NK-92 treated with Interleukin-12 subunit alpha and Interleukin-12 subunit beta, amount 100 ng/mL, for 24 hours (cell line): ENCODE measurements at regions not wholly inside any gene's neighbourhood (a gene's known extent, or its start where the extent isn't known, plus 50 kb on each side); places are given as distances from the start of the nearest gene placed in this dataset.

ENCODE experiments used
- DNase-seq: peaks from one replicate; lab custom pipeline; 2025; lab: John Stamatoyannopoulos, UW

DNA sequence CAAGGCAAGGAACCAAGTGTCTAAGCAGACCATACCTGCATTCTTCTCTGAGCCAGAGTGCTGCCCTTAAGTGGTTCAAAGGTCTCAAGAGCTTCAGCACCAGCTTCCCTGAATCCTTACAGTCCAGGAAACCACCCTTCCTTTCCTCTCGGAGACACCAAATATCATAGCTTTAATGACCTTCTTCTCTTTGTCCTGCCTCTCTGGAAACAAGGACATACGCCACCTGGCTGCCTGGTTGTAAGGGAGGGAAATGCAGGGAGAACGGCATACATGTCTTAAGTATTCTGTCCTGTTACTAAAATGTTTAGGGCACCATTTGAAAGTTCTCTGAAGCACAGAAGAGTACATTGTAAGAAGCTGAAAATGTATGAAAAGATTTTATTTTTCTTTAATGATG is 155.6 kb upstream of the ARRDC4 start:
- DNase-seq: no peak

GRCh38 chr15:97806766-97807165 is 153.7 kb upstream of the ARRDC4 start:
- DNase-seq: no peak

DNA sequence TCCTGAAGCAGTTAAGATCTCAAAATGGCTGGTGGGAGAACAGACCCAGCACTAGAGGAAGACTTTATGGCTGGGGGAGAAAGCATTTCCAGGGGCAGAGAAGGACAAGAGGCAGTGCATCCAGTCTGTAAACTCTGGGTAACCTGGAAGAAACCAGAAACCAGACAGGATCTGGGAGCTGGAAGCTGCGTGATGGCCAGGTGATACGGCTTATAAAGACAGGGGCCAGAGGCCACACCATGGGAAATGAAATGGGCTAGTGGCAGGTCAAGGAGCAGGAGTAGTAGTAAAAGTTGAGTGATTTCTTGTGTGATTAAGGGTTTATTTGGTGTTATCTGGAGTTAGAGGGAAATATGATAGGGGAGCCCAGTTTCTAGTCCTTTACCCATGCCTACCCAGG is 144.7 kb upstream of the ARRDC4 start:
- DNase-seq: no peak

GRCh38 chr15:97817276-97817890 is 143.1 kb upstream of the ARRDC4 start:
- DNase-seq: no peak

DNA sequence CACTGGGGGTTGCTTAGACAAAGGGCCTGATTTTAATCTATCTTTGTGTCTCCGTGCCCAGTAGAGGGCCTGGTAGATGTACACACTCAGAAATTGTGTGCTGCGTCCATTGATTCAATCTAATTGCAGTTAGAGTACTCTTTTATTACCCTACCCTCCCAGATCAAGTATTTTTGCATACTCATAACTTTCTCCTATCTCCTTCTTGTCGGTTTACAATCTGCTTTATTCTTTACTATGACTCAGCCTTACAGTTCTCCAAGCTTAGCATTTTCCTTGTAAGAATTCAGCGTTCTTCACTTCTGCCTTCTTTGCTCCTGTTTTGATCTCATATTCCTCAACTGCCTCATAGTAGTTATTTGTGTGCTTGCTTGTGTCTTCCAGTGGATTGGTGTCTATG is 124.5 kb upstream of the ARRDC4 start:
- DNase-seq: no peak

GRCh38 chr15:97837896-97838295 is 122.6 kb upstream of the ARRDC4 start:
- no peak for DNase-seq

DNA sequence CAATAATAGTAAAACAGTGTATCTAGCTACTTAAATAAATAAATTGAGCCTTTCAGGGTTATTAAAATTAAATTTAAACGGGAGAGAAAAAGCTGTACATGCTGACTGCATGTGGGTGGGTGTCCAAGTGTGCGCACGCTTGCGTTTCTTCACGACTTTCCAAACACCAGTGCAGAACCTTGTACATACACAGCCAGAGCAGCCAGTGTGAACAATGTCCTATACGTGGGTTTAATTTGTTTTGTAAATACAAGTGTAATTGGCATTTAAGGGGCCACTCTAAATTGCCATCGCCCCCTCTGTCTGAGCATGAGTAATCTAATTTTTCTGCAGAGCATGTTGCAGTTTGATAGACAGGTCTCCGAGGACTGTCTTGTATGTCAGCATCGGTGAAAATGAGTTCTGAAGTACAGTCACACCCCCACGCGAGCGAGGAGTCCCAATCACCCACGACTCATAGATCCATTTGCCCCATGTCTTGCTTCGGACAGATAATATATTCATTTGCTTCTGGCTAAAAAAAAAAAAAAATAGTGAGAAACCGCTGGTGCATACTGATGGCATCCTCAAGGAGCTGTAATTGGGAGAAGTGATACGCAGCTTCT is 121.8 kb upstream of the ARRDC4 start:
- DNase-seq: no peak

- no peak for DNase-seq
Observed at GRCh38 chr15:97840501-97840900, 120.0 kb upstream of the ARRDC4 start.

DNA sequence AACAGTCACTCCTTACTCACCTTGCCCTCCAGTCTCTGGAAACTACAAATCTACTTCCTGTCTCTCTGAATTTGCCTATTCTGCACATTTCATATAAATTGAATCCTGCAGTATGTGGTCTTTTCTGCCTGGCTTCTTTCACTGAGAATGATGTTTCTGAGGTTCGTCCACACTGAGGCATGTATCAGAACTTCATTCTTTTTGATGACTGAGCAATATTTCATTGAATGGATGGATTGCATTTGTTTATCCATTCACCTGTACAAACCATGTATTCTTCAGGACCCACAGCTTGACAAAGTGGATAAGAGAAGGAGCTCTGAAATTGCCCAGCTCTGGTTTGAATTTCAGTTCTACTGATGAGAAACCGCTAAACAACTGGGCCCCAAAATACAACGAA is 118.9 kb upstream of the ARRDC4 start:
- DNase-seq: no peak

GRCh38 chr15:97849183-97849582 is 111.3 kb upstream of the ARRDC4 start:
- DNase-seq: no peak

DNA sequence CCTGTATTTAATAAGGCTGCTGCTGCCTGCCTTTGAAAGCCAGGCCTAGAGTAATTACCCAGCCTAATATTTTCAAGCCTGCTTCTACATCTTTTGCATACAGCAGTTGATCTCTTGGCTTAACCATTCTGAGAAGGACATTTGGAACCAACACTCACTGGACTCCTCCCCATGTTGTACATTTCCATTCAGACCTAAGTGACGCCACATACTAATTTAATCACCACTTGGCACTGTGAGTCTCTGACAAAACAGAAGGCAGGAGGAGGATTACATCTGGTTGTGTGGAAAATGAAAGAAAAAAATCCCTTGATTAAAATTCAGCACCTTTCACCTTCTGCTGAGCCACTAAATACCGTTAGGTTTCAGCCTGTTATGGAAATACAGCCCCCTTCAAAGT is 102.2 kb upstream of the ARRDC4 start:
- no peak for DNase-seq

DNA sequence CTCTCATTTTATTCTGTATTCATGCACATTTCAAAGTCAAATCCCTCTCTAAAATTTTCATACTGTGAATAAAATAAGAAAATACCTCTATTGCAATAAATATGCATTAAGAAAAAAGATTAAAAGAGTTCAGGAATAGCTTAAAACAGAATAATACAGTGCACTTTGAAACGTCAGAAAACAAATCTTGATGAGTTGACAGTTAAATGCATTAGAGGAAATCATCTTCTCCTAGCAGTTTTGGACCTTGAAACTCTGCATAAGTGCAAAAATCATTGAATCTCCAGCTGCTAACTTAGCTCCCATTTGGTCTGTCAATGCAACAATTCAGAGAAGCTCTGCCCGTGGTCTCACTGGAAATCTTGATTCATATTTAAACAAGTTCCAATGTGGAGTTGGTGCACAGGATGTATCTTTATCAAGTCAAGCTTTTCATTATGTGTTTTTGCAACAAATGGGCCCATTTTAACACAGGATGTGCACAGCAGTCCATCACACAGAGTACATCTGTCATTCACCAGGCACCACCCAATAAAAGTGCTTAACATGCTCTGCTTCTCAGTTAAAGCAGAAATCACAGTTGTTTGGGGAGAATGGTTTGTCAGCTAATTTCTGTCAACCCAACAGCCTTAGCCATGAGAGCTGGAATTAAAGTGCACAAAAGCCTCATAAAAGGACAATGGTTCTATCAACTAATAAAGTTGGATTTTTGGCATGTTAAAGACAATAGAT is 98.8 kb upstream of the ARRDC4 start:
- DNase-seq: no peak

DNA sequence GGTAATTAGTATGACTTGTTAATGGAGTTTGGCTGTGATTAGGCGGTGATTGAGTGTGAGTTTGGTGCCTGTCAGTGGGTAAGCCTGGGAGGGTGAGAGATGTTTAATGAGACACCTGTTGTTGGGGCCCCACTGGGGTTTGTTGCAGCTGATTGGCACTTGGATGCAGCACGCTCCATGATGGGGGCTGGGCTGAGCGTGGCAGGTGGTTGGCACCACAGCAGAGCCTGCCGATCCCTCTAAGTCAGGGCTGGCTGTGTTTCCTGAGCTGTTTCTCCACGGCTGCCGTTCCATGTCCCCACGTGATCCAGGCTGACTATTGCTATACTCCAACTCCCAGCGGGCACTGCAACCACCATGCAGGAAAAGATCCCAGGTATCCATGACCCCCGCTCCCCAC is 93.5 kb upstream of the ARRDC4 start:
- no peak for DNase-seq

GRCh38 chr15:97867870-97868269 is 92.6 kb upstream of the ARRDC4 start:
- DNase-seq: no peak

GRCh38 chr15:97868981-97869380 is 91.5 kb upstream of the ARRDC4 start:
- DNase-seq: no peak

DNA sequence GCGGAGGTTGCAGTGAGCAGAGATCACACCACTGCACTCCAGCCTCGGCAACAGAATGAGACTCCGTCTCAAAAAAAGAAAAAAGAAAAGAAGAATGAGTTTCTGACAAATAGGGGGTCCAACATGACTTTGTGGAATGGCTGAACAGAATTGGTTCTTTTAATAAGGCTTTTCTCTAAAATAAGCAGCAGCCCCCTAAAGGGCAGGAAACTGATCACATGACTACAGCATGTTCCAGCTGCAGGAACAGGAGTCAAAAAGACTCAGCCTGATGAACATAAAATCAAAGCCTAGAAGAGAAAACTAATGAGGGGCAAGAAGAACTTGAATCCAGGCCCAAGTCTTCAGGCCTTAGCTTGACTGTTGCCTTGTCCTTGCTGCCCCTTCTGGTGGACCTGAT is 89.7 kb upstream of the ARRDC4 start:
- DNase-seq: no peak

DNA sequence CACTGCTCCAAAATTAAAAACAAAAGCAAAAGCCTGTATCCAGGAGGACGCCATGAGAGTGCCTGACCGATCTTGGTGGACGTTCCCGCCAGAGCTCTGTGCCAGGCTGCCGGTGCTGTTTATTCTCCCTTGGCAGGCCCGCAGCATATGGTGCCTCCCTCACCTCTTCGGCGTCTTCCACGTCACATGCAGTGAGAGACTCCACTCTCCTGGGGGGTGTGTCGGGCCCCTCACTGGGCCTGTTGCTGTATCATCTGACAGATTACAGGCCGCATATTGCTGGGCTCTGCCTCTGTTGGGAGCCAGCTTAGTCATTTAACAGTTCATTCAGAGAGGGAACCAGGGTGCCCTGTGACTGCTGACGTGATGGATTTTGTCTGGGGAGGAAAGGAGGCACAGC is 86.4 kb upstream of the ARRDC4 start:
- DNase-seq: no peak

DNA sequence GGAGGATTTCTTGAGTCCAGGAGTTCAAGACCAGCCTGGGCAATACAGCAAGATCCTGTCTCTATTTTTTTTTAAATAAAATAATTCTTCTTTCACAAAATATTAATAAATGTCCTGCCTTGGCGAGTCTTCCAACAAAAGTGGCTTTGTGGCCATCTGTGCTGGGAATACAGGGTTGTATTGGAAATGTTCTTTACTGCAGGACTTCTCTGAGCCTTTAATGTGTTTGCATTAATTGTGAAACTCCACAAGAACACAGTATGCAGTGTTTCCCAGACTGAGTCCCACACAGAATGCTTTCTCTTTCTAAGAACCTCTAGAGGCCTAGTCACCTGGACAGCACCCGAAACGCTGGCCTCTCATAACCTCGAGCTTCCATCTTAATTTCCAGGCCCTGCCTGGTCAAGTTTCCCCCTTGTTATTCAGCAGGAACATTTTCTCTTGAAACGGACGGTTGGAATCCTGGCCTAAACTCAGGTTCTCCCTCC is 85.4 kb upstream of the ARRDC4 start:
- no peak for DNase-seq

- DNase-seq: no peak
Observed at GRCh38 chr15:97875513-97876280, 84.8 kb upstream of the ARRDC4 start.

DNA sequence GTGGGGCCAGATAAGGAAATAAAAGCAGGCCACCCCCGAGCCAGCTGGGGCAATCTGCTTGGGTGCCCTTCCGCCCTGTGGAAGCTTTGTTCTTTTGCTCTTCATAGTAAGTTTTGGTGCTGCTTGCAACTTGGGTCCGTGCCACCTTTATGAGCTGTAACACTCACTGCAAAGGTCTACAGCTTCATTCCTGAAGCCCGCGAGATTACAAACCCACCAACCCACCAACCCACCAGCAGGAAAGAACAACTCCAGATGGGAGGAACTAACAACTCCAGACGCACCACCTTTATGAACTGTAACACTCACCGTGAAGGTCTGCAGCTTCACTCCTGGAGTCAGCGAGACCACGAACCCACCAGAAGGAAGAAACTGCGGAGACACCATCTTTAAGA is 84.2 kb upstream of the ARRDC4 start:
- no peak for DNase-seq

DNA sequence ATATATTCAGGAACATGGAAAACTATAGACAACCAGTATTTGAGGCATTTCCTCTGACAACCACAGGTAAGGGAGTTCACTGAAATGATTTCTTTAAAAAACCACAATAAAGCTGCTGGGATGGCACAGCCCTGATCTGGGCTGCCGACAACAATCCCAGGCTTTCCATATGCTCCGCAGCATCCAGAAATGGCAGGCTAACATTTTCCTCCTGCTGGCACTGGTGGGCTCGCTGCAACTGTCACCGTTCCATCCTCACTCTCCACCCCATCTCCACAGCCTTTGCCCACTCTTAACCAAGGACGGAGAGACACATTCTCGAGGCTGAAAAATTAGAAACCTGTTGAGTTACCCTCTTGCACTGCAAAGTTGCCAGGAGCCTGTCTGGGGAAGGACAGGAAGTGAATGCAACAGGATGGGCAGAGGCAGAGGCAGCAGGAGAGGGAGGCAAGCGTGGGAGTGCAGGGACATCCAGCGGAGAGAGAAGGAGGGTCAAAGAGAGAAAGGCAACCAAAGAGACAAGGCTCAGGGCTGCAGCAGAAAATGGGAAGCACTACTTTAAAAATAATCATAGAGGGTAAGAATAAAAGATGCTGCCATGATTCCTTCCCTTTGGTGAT is 79.0 kb upstream of the ARRDC4 start:
- DNase-seq: no peak

DNA sequence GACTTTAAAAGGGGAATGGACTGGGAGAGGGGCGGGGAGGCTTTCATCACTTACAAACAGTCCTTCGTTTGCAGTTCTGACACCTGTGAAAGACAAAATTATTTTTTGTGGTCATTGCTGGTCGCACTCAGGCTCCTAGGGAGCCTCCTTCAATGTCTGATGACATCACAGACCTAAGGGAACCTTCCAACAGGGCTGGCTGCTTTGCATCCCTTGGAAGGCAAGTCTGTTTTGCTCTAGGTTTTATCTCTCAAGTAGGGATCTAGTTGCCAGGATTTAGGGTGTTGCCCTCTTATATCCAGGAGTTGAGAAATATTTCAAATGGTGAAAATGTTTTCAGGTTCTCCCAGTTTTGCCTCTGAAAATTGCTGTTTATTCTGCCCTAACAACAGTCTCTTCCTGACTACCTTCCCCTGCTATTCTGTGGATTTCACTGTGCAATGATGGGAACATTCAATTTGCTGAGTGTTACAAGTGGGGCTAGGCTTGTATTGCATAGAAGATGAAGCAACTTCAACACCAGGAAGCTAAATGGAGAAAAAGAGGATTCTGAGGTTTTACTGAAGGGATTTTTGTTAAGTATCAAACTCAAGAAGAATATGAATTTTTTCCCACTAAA is 75.9 kb upstream of the ARRDC4 start:
- DNase-seq: no peak
